ENCODE measurements at regions not wholly inside any gene's neighbourhood (a gene's known extent, or its start where the extent isn't known, plus 50 kb on each side); places are given as distances from the start of the nearest gene placed in this dataset.

- Mint-ChIP-seq H3K27me3 (no peaks in the 10 kb centered on the region), H3K9me3 (no peaks in the 10 kb centered on the region), H3K27ac (no peak overlapping the region), H3K4me3 (no peak overlapping the region), H3K4me1 (peaks cover 7% of the 10 kb centered on the region), H3K36me3 (ENCODE audit: low read depth) (no peaks in the 10 kb centered on the region)
- TF ChIP-seq CTCF (IDR thresholded peaks at IDR 0.05), result no peak
- CTCF ChIA-PET, result no interaction called here
- POLR2A ChIA-PET, result no interaction called here
- no peak for DNase-seq
- intact Hi-C loops (cut with micrococcal nuclease), result no loop called here
- no peak for ATAC-seq (ENCODE audit: low read depth)
Measured at GRCh38 chr9:7965063-7965462, 165.5 kb upstream of the DMAC1 start.

GRCh38 chr9:7963026-7963425 lies 163.4 kb upstream of the DMAC1 start:
- H3K36me3 Mint-ChIP-seq (ENCODE audit: low read depth), result no peaks in the 10 kb centered on the region
- no peak for DNase-seq
- POLR2A ChIA-PET, result no interaction called here
- H3K27me3 Mint-ChIP-seq, result no peaks in the 10 kb centered on the region
- no peak for ATAC-seq (ENCODE audit: low read depth)
- H3K4me3 Mint-ChIP-seq, result no peak overlapping the region
- no peaks in the 10 kb centered on the region for H3K9me3 Mint-ChIP-seq
- CTCF ChIA-PET, result no interaction called here
- intact Hi-C loops (cut with micrococcal nuclease), result no loop called here
- no peak for TF ChIP-seq CTCF (IDR thresholded peaks at IDR 0.05)
- peaks cover 7% of the 10 kb centered on the region for H3K4me1 Mint-ChIP-seq
- no peak overlapping the region for H3K27ac Mint-ChIP-seq

GRCh38 chr9:7961076-7961475 lies 161.5 kb upstream of the DMAC1 start:
- no peaks in the 10 kb centered on the region for H3K9me3 Mint-ChIP-seq
- POLR2A ChIA-PET, result interaction anchor here (0.6 kb wide), 1 partner anchor 208 kb away, joined by 16 read pairs; no protein-coding TSS in a partner anchor
- DNase-seq (no peak), ATAC-seq (ENCODE audit: low read depth) (no peak)
- intact Hi-C loops (cut with micrococcal nuclease), result no loop called here
- no peak overlapping the region for H3K4me3 Mint-ChIP-seq
- no peak overlapping the region for H3K27ac Mint-ChIP-seq
- no peak for TF ChIP-seq CTCF (IDR thresholded peaks at IDR 0.05)
- no peaks in the 10 kb centered on the region for H3K4me1 Mint-ChIP-seq
- H3K36me3 Mint-ChIP-seq (ENCODE audit: low read depth), result no peaks in the 10 kb centered on the region
- CTCF ChIA-PET, result no interaction called here
- H3K27me3 Mint-ChIP-seq, result no peaks in the 10 kb centered on the region

- POLR2A ChIA-PET, result no interaction called here
- no peak overlapping the region for H3K27ac Mint-ChIP-seq
- CTCF ChIA-PET, result no interaction called here
- no peak for ATAC-seq (ENCODE audit: low read depth)
- no peak overlapping the region for H3K4me3 Mint-ChIP-seq
- H3K4me1 Mint-ChIP-seq, result no peaks in the 10 kb centered on the region
- intact Hi-C loops (cut with micrococcal nuclease), result no loop called here
- DNase-seq, result no peak
- no peak for TF ChIP-seq CTCF (IDR thresholded peaks at IDR 0.05)
- H3K27me3 Mint-ChIP-seq, result no peaks in the 10 kb centered on the region
- H3K36me3 Mint-ChIP-seq (ENCODE audit: low read depth), result no peaks in the 10 kb centered on the region
- no peaks in the 10 kb centered on the region for H3K9me3 Mint-ChIP-seq
Measured at GRCh38 chr9:7960320-7961050, 160.9 kb upstream of the DMAC1 start.

- no peak for TF ChIP-seq CTCF (IDR thresholded peaks at IDR 0.05)
- no peaks in the 10 kb centered on the region for H3K9me3 Mint-ChIP-seq
- H3K4me1 Mint-ChIP-seq, result no peaks in the 10 kb centered on the region
- no peak for ATAC-seq (ENCODE audit: low read depth)
- no peak overlapping the region for H3K27ac Mint-ChIP-seq
- no peaks in the 10 kb centered on the region for H3K27me3 Mint-ChIP-seq
- DNase-seq, result no peak
- H3K36me3 Mint-ChIP-seq (ENCODE audit: low read depth), result no peaks in the 10 kb centered on the region
- no peak overlapping the region for H3K4me3 Mint-ChIP-seq
- POLR2A ChIA-PET, result no interaction called here
- intact Hi-C loops (cut with micrococcal nuclease), result loop anchor here (2.0 kb wide), 1 partner anchor 19 kb away; no protein-coding TSS in a partner anchor
- CTCF ChIA-PET, result no interaction called here
Measured at GRCh38 chr9:7957803-7958202, 158.2 kb upstream of the DMAC1 start.
